ENCODE measurements at regions not wholly inside any gene's neighbourhood (a gene's known extent, or its start where the extent isn't known, plus 50 kb on each side); places are given as distances from the start of the nearest gene placed in this dataset.

DNA sequence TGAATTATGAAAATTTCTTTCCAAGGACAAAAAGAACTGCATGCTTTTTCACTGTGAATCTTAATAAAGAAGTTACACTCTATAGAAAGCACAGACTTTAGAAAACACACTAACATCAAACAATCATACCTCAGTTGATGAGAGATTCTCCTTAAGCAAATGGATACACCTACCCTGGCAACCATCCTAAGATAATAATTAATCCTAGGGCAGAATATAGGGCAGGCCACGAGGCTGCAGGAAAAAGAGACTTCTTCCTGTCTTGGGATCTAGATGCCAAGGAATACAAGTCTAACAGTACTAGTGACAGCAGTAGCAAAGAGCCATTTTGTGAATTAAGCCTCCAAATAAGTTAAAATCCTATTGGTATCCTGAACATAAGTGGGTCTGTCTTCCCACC is 395.4 kb downstream of the EFNA5 start:
- ATAC-seq (no peak), DNase-seq (ENCODE audit: low spot score in 2 of 2) (no peak)
- Mint-ChIP-seq H3K9me3 (no peaks in the 10 kb centered on the region), H3K27ac (no peak overlapping the region), H3K36me3 (no peaks in the 10 kb centered on the region)

DNA sequence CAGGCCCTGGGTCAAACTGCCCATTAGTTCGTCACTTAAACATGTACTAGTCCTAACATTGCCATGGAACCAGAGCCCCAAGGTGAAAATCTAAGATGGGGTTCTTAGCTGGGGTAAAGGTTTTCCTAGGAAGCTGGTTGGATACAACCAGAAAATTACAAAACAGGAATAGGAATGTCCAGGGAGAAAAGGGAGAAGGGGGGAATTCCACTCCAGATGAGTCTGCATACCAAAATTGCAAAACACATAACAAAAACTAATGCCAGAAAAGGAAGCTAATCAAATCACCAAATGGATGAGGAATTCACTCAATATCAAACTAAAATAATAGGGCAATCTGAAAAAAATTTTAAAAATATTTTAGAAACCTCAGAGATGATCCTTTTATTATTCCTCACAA is 396.2 kb downstream of the EFNA5 start:
- ATAC-seq (no peak), DNase-seq (ENCODE audit: low spot score in 2 of 2) (no peak)
- Mint-ChIP-seq H3K9me3 (no peaks in the 10 kb centered on the region), H3K36me3 (no peaks in the 10 kb centered on the region), H3K27ac (no peak overlapping the region)

- Mint-ChIP-seq H3K36me3 (no peaks in the 10 kb centered on the region), H3K27ac (no peak overlapping the region), H3K9me3 (peaks cover 0 to 3% of the 10 kb centered on the region in 2 donors)
- DNase-seq (ENCODE audit: low spot score in 2 of 2), result no peak
- ATAC-seq, result no peak
These were observed 397.8 kb downstream of the EFNA5 start for GRCh38 chr5:107272954-107273353.

DNA sequence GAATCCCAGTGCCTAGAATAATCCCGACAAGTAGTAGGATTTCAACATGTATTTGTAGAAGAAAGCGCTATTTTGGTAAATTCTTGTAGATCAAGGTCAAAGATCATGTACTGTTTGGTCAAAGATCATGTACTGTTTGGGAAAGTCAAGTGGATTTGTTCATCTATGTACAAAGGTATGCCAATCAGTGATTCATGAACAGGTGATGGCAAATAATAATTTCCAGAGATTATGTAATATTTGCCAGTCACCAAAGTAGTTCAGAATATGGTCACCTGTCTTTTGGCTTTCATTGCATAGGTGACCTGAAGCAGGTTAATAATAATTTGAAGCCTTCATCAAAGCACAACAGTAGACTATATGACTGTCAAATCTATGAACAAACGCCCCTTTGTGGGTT is 398.2 kb downstream of the EFNA5 start:
- no peak for ATAC-seq
- no peaks in the 10 kb centered on the region for H3K36me3 Mint-ChIP-seq
- DNase-seq (ENCODE audit: low spot score in 2 of 2), result no peak
- peaks cover 0 to 3% of the 10 kb centered on the region in 2 donors for H3K9me3 Mint-ChIP-seq
- no peak overlapping the region for H3K27ac Mint-ChIP-seq

DNA sequence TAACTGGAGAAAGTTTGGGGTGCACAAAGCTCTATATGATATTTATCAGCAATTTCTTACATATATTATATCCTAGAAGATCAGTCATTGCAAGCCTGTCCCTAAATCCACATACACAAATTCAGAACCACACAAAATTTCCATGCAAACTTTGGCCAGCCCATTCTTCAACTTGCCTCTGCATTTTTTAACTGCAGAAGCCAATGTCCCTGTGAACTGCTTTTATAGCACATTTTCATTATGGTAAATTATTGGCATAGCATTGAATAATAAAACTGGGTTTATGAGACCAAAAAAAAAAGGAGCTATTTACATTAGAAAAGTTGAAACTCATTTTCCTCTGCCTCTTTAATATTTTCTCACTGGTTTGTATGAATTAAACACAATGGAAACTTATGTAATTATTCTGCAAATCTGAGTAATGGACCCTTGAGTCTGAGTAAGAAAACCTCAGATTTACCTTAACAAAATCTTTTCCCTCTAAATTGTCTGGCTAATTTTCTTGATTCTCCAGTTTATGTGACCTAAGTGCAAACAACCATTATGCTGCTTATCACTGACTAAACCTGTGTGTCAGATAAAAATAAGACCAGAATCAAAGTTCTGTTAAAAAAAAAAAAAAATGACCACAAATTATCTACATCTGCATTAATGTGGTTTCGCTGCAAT is 398.9 kb downstream of the EFNA5 start:
- ATAC-seq, result no peak
- peaks cover 0 to 3% of the 10 kb centered on the region in 2 donors for H3K9me3 Mint-ChIP-seq
- DNase-seq (ENCODE audit: low spot score in 2 of 2), result no peak
- H3K36me3 Mint-ChIP-seq, result no peaks in the 10 kb centered on the region
- H3K27ac Mint-ChIP-seq, result no peak overlapping the region

- no peak for ATAC-seq
- peak overlapping the region in 1 of 2 donors; percentile 22 for H3K27ac Mint-ChIP-seq
- H3K9me3 Mint-ChIP-seq, result peaks cover 0 to 3% of the 10 kb centered on the region in 2 donors
- no peaks in the 10 kb centered on the region for H3K36me3 Mint-ChIP-seq
- no peak for DNase-seq (ENCODE audit: low spot score in 2 of 2)
These were observed 400.2 kb downstream of the EFNA5 start for GRCh38 chr5:107270561-107270960.

GRCh38 chr5:107269678-107270077 is 401.1 kb downstream of the EFNA5 start:
- no peaks in the 10 kb centered on the region for H3K36me3 Mint-ChIP-seq
- DNase-seq (ENCODE audit: low spot score in 2 of 2) (no peak), ATAC-seq (no peak)
- H3K27ac Mint-ChIP-seq, result no peak overlapping the region
- peaks cover 0 to 3% of the 10 kb centered on the region in 2 donors for H3K9me3 Mint-ChIP-seq

DNA sequence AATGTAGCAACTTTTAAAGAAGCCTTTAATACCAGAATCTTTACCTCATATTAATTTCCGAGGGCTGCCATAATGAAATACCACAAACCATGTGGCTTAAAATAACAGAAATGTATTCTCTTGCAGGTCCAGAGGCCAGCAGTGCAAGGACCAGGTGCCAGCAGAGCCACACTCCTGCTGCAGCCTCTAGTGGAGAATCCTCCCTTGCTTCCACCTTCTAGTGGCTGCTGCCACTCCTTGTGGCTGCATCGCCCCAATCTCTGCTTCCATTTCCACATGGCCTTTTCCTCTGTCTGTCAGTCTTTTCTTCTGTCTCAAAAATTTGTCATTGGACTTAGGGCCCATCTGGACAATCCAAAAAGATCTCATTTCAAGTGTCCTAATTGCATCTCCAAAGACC is 401.5 kb downstream of the EFNA5 start:
- H3K36me3 Mint-ChIP-seq, result no peaks in the 10 kb centered on the region

GRCh38 chr5:107268241-107268640 is 402.5 kb downstream of the EFNA5 start:
- Mint-ChIP-seq H3K27ac (no peak overlapping the region), H3K36me3 (no peaks in the 10 kb centered on the region), H3K9me3 (peaks cover 0 to 3% of the 10 kb centered on the region in 2 donors)
- ATAC-seq (no peak), DNase-seq (ENCODE audit: low spot score in 2 of 2) (no peak)

More for the DNA sequence above, 401.5 kb downstream of the EFNA5 start:
- peaks cover 0 to 3% of the 10 kb centered on the region in 2 donors for H3K9me3 Mint-ChIP-seq
- no peak for DNase-seq (ENCODE audit: low spot score in 2 of 2)
- no peak overlapping the region for H3K27ac Mint-ChIP-seq
- no peak for ATAC-seq

GRCh38 chr5:107266100-107266499 is 404.6 kb downstream of the EFNA5 start:
- peak in 1 of 2 donors; percentile 60 for ATAC-seq
- Mint-ChIP-seq H3K9me3 (peaks cover 9 to 10% of the 10 kb centered on the region in 2 donors), H3K27ac (no peak overlapping the region), H3K36me3 (peaks cover 0 to 10% of the 10 kb centered on the region in 2 donors)
- no peak for DNase-seq (ENCODE audit: low spot score in 2 of 2)

DNA sequence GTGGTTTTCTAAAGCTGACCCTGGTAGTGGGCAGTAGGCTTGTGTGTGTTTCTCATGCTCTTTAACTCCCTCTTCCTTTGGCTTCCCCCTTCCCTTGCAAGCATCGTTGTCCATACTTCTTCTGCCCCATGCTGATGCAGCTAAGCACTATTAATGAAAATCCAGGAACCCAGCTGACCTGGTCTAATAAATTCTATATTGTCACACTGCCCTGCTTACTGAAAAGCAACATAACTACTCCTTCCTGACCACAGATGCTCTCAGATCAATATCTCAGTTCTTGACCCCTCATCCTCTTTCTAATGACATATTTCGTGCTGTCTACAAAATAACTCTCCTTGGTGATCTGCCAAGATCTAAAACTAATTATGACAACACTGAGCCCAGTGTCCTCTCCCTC is 405.5 kb downstream of the EFNA5 start:
- peaks cover 12 to 15% of the 10 kb centered on the region in 2 donors for H3K9me3 Mint-ChIP-seq
- H3K36me3 Mint-ChIP-seq, result peaks cover 0 to 17% of the 10 kb centered on the region in 2 donors
- no peak overlapping the region for H3K27ac Mint-ChIP-seq
- DNase-seq (ENCODE audit: low spot score in 2 of 2) (no peak), ATAC-seq (no peak)

GRCh38 chr5:107263387-107264018 is 407.2 kb downstream of the EFNA5 start:
- DNase-seq (ENCODE audit: low spot score in 2 of 2), result no peak
- ATAC-seq, result peak in 1 of 2 donors; percentile 76
- Mint-ChIP-seq H3K36me3 (peaks cover 12 to 30% of the 10 kb centered on the region in 2 donors), H3K9me3 (peaks cover 22 to 23% of the 10 kb centered on the region in 2 donors), H3K27ac (no peak overlapping the region)

DNA sequence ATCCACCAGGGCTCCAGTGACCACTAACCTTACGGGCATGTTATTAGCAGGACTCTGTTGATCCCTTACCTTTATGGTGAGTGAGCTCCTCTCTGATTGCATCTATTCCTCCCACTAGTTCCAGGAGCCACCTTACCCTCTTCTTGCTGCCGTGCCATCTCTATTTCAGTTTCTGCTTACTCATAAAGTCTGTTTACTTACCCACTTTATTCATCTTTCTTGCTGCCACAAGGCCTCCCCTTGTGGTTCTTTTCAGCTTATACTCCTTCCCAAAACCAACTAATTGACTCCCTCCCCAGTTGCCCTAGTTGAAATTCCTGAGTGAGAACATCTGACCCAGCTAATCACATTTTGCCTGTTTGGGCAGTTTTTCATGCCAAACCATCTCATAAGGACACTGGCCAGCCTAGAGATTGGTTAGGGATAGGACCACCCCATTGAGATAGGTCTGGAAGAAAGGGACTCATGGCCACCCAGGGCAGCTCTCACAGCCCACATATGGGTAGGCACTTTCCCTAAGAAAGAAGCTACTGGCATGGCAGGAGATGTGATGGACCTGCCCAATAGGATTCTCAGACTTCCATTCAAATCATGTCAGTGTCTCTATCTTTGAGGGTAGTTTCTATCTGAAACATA is 412.7 kb downstream of the EFNA5 start:
- H3K9me3 Mint-ChIP-seq, result peaks cover 19 to 28% of the 10 kb centered on the region in 2 donors
- peaks cover 12 to 31% of the 10 kb centered on the region in 2 donors for H3K36me3 Mint-ChIP-seq
- DNase-seq (ENCODE audit: low spot score in 2 of 2), result no peak
- peak; percentile 24 to 90 for ATAC-seq
- no peak overlapping the region for H3K27ac Mint-ChIP-seq

DNA sequence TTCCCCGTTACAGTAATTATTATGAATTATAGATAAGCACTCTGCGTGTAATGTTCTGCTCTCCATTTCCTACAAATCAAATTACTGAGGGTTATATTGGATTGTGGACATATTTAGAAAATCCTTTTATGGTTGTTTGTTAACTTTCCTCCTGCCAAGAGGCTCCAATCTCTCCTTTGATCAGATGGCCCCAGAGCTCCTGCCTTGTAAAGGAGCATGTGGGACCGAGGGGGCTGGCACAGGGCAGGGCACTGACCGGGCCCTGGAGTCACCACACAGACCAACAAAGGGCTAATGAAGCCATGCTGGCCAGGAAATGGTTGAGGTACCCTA is 415.9 kb downstream of the EFNA5 start:
- DNase-seq (ENCODE audit: low spot score in 2 of 2) (no peak), ATAC-seq (no peak)
- peaks cover 12 to 14% of the 10 kb centered on the region in 2 donors for H3K36me3 Mint-ChIP-seq
- H3K9me3 Mint-ChIP-seq, result peaks cover 8 to 16% of the 10 kb centered on the region in 2 donors
- no peak overlapping the region for H3K27ac Mint-ChIP-seq

DNA sequence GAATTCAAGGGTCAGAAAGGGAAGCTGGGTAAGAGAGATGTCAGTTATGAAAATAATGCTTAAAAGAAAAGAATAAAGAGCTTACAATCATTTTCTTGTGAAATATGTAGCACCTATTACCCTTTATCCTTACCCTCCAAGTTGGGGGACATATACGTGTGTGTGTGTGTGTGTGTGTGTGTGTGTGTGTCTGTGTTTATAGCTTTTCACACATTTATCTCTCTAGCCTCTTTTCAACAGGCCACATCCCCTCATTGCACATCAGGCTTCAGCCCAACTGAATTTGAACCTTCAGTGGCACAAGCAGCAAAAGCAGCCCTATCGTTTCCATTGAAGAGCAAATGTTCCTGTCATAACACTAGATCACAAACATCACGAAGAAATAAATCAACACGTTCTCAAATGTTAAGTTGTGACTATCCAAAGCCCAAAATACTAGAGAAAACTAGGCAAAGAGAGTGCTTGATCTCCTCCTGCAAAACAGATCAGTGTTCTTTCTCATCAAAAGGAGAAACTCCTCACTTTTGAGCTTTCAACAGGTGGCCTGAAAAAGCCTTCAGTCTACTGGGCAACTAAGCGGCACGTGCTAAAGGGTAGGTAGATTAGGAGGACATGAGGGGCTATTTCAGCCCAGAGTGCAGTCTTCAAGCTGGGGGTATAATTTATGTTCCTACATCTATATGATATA is 416.4 kb downstream of the EFNA5 start:
- no peak for ATAC-seq
- peaks cover 4 to 13% of the 10 kb centered on the region in 2 donors for H3K9me3 Mint-ChIP-seq
- H3K27ac Mint-ChIP-seq, result no peak overlapping the region
- peaks cover 8 to 9% of the 10 kb centered on the region in 2 donors for H3K36me3 Mint-ChIP-seq
- DNase-seq (ENCODE audit: low spot score in 2 of 2), result no peak

- Mint-ChIP-seq H3K36me3 (no peaks in the 10 kb centered on the region), H3K9me3 (peaks cover 0 to 5% of the 10 kb centered on the region in 2 donors), H3K27ac (no peak overlapping the region)
- ATAC-seq (no peak), DNase-seq (ENCODE audit: low spot score in 2 of 2) (no peak)
These were observed 417.5 kb downstream of the EFNA5 start for GRCh38 chr5:107253246-107253645.

DNA sequence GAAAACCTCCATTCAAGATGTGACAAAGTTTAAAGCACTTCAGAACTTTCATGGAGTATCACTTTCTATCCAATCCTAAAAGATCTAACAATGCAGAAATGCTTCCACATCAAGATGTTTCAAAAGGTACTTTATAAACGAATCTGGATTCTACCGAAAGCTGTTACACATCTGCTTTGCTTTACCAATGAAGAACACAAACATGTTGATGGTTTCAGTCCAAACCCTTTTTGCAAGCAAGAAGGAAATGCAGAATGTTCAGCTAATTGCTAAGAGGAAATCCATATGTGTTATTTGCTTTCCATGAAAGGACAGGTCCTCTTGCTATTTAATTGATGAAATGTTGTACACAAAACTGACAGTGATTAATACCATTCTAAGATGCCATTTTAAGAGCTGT is 419.6 kb downstream of the EFNA5 start:
- ATAC-seq, result no peak
- Mint-ChIP-seq H3K9me3 (peaks cover 0 to 5% of the 10 kb centered on the region in 2 donors), H3K27ac (no peak overlapping the region), H3K36me3 (no peaks in the 10 kb centered on the region)
- no peak for DNase-seq (ENCODE audit: low spot score in 2 of 2)

Measured in activated naive CD4-positive, alpha-beta T cell treated with anti-CD3 and anti-CD28 coated beads, Interleukin-2, amount 50 U/mL, for 72 hours (primary cell).